Activated T-helper 1 cell treated with anti-CD3 and anti-CD28 coated beads, Interleukin-12 subunit alpha, Interleukin-12 subunit beta, Interleukin-2, Interleukin-4 antibody, amounts not matched to agents 30 ng/mL and 10 ng/mL and 1 ng/mL, durations not matched to agents 14 hours and 24 hours and 36 hours (primary cell): ENCODE measurements at regions not wholly inside any gene's neighbourhood (a gene's known extent, or its start where the extent isn't known, plus 50 kb on each side); places are given as distances from the start of the nearest gene placed in this dataset.
A peak's percentile ranks its signal among the peaks of the same experiment; 100 is the strongest.

Experiments used
- DNase-seq: peaks from one replicate; pipeline ENCODE4 v3.0.0; 2021; ENCODE audit warnings: low spot score
- H3K27ac Mint-ChIP-seq: one replicate; pipeline ENCODE4 v1.8.0; 2021; ENCODE audit warnings: mild to moderate bottlenecking, mixed read lengths
- H3K27me3 Mint-ChIP-seq: one replicate; pipeline ENCODE4 v1.8.0; 2022; ENCODE audit warnings: mild to moderate bottlenecking, moderate library complexity, mixed read lengths; ENCODE audit not compliant: insufficient read depth
- H3K36me3 Mint-ChIP-seq: one replicate; pipeline ENCODE4 v1.8.0; 2021; ENCODE audit warnings: low read depth, mixed read lengths
- H3K4me1 Mint-ChIP-seq: one replicate; pipeline ENCODE4 v1.8.0; 2021; ENCODE audit warnings: low read depth, mixed read lengths
- H3K4me3 Mint-ChIP-seq: one replicate; pipeline ENCODE4 v1.8.0; 2021; ENCODE audit warnings: mild to moderate bottlenecking, moderate library complexity, mixed read lengths
- H3K9me3 Mint-ChIP-seq: one replicate; pipeline ENCODE4 v1.8.0; 2021; ENCODE audit warnings: mixed read lengths
- intact Hi-C: fragments of 100-400 bp; cut with micrococcal nuclease; formaldehyde crosslinking; loops from one replicate; pipeline ENCODE4 v1.15.1; 2024

DNA sequence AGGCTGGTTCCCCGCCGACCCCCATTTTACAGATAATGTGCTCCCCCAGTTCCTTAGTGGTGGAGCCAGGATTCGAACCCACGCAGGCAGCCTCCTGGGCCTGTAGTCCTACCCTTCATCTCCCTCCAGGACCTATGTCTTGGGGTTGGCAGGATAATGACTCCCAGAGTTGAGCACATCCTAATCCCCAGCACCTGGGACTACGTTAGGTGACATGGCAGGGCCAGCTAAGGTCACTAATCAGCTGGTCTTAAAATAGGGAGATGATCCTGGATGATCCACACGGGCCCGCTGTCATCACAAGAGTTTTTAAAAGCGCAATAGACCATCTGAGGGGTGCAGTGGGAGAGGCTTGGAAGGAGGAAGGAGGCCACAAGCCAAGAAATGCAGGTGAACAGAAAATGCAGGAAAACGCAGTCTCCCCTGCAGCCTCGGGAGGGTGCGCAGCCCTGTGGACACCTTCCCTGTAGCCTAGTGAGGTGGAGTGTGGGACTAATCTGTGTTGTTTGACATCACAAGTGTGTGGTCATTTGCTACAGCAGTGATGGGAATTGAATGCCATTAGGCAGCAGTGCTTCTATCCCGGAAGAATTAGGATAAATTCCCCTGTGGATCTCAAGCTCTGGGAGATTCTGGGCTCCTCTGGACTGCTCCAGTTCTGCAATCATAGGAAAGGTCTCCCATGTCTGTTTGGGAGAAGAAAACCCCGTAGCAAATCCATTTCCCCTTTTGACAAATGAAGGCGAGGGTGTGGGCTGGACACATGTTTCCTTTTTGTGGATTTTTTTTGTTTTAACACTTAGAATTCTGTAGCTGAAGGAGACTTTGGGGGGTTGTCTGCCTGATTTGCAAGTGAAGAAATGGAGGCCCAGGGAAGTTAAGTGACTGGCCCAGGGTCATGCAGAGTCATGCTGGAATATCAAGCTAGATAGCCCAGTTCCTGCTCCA is 297.7 kb downstream of the SEC14L1 start:
- Mint-ChIP-seq H3K36me3 (peaks cover 12% of the 10 kb centered on the region), H3K27ac (peak overlapping the region; percentile 90), H3K9me3 (no peaks in the 10 kb centered on the region), H3K4me3 (peak overlapping the region; percentile 71), H3K27me3 (no peaks in the 10 kb centered on the region), H3K4me1 (peaks cover 89% of the 10 kb centered on the region)
- DNase-seq = no peak
- intact Hi-C loops = no loop called here

DNA sequence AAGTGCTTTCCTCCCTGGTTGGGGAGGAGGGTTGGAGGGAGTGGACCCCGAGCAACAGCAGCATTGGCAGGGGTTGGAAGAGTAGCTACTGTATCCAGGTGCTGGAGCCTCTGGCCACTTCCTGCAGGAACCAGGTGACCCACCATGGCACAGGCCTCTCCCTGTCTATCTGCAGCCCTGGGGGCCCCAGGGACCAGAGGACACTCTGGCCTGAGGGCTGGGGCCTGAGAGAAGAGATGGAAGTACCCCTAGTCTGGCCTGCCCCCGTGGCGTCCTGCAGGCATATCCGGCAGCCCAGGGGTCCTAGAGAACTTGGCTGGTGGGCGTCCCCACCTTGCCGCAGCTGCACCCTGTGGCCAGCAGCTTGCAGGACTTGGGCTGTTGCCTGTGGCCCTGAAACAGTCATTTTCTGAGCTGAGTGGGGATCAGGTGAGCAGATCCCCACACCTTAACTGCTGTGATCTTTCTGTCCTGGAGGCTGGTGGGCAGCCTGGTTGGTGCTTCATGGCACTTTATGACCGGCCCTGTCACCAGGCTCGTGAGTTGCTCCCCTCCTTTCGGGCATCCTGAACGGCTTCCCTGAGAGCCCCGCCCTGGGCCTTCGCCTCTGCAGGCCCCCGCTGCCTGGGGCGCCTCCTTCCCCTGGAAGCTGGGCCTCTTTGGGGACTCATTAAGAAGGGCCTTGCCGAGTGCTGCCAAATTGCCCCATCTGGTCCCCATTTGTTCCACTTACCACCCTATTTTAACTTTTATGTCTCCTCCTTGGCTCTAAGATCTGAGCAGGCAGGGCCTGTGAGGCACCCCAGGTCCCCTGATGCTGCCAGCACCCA is 298.6 kb downstream of the SEC14L1 start:
- Mint-ChIP-seq H3K27me3 (no peaks in the 10 kb centered on the region), H3K9me3 (no peaks in the 10 kb centered on the region), H3K36me3 (peaks cover 12% of the 10 kb centered on the region), H3K27ac (peak overlapping the region; percentile 90), H3K4me1 (peaks cover 90% of the 10 kb centered on the region), H3K4me3 (peak overlapping the region; percentile 71)
- intact Hi-C loops = loop anchor here (2.0 to 5.0 kb wide), 4 partner anchors 35 to 693 kb away; partner anchors contain the start of gene TMC8
- DNase-seq = no peak

DNA sequence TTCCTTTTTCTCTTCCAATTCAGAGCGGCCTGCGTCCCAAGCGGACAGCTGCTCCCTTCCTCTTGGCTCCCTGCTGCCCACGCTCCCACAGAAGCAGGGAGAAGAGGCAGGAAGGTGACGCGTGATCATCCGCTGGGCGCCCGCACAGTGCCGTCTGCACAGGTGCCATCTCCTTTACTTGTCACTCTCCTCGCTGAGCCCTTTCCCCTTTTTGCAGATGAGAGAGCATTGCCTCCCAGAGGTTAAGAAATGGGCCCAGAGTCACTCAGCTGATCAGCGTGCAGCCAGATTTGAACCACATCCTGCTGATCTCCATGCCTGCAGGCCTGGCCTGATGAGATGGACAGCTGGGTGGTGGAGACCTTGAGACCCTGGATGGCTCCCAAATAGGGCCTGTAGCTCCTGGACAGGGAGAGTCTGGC is 299.8 kb downstream of the SEC14L1 start:
- H3K36me3 Mint-ChIP-seq = peaks cover 4% of the 10 kb centered on the region
- intact Hi-C loops = loop anchor here (2.0 to 5.0 kb wide), 4 partner anchors 36 to 692 kb away; partner anchors contain the start of gene TMC8
- H3K9me3 Mint-ChIP-seq = no peaks in the 10 kb centered on the region
- H3K27ac Mint-ChIP-seq = peak overlapping the region; percentile 100
- no peaks in the 10 kb centered on the region for H3K27me3 Mint-ChIP-seq
- H3K4me1 Mint-ChIP-seq = peaks cover 91% of the 10 kb centered on the region
- DNase-seq = no peak
- H3K4me3 Mint-ChIP-seq = peak overlapping the region; percentile 85

DNA sequence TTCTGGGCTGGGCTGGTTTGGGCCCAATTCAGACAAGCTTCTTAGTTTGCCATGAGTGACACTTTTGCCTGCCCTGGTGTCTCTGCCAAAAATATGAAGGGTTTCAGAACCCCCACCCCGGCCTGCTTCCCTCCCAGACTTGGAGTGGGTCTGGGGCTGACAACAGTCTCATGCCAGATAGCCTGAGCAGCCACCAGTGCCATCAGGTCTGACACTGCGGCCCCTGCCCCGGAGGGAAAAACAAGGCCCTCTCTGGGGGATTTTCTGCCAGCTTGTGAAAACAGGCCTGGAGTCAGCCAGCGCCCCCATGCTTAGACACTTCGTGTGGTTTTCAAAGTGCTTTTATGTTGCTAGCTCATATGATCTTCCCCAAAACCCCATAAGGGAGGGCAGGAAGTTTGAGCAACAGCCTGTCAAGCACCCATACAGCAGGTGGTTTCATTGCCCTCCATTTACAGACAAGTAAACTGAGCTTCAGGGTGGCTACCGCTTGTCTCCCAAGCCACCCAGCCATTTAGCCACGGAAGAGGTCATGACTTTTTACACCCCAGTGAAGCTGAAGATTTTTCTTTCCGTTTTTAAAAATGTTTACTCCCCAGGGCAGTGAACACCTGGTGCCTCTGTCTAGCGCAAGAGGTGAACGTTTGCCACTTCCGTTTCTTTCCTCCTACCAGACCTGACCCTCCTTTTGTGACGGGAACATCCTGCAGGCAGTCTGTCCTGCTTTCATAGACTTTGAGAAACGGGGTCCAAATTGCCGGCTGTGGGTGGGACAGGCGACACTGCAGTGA is 300.6 kb downstream of the SEC14L1 start:
- intact Hi-C loops = loop anchor here (1.0 to 5.0 kb wide), 6 partner anchors 9 to 691 kb away; partner anchors contain the start of gene TMC8
- Mint-ChIP-seq H3K4me3 (peak overlapping the region; percentile 85), H3K27ac (peak overlapping the region; percentile 100), H3K4me1 (peaks cover 93% of the 10 kb centered on the region), H3K27me3 (no peaks in the 10 kb centered on the region), H3K9me3 (no peaks in the 10 kb centered on the region), H3K36me3 (peaks cover 4% of the 10 kb centered on the region)
- peak; percentile 69 for DNase-seq

GRCh38 chr17:77441940-77442339 is 301.2 kb downstream of the SEC14L1 start:
- no peaks in the 10 kb centered on the region for H3K9me3 Mint-ChIP-seq
- peaks cover 94% of the 10 kb centered on the region for H3K4me1 Mint-ChIP-seq
- peak overlapping the region; percentile 100 for H3K27ac Mint-ChIP-seq
- H3K36me3 Mint-ChIP-seq = peaks cover 2% of the 10 kb centered on the region
- H3K27me3 Mint-ChIP-seq = no peaks in the 10 kb centered on the region
- H3K4me3 Mint-ChIP-seq = peak overlapping the region; percentile 85
- intact Hi-C loops = loop anchor here (1.0 to 5.0 kb wide), 6 partner anchors 8 to 690 kb away; partner anchors contain the start of gene TMC8
- no peak for DNase-seq

GRCh38 chr17:77442976-77443747 is 302.4 kb downstream of the SEC14L1 start:
- Mint-ChIP-seq H3K27ac (peak overlapping the region; percentile 97), H3K4me3 (peak overlapping the region; percentile 79), H3K9me3 (no peaks in the 10 kb centered on the region), H3K27me3 (no peaks in the 10 kb centered on the region), H3K4me1 (peaks cover 90% of the 10 kb centered on the region), H3K36me3 (peaks cover 2% of the 10 kb centered on the region)
- no peak for DNase-seq
- intact Hi-C loops = loop anchor here (5.0 kb wide), 2 partner anchors 446 to 689 kb away; partner anchors contain the start of gene TMC8

DNA sequence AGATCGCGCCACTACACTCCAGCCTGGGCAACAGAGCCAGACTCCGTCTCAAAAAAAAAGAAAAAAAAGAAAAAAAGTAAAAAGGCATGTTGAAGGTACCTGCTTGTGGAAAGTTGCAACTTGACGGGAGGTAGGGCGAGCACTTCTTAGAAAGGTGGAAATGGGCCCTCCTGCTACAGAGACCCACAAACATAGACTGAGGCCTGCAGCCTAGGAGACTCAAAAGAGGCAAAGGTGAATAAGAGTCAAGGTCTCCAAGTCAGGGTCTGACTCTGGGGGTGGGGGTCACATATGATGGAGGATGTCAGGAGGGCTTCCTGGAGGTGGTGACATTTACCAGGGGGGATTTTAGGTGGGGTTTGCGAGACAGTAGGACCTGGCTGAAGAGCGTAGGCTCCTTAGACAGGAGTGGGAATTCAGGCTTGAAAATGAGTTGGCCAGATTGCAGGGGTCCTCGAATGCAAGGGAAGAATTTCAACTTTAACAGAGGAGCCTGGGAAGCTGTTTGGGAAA is 303.0 kb downstream of the SEC14L1 start:
- peaks cover 84% of the 10 kb centered on the region for H3K4me1 Mint-ChIP-seq
- DNase-seq = no peak
- H3K27me3 Mint-ChIP-seq = no peaks in the 10 kb centered on the region
- H3K4me3 Mint-ChIP-seq = peak overlapping the region; percentile 79
- intact Hi-C loops = loop anchor here (2.0 to 5.0 kb wide), 3 partner anchors 17 to 688 kb away; partner anchors contain the start of gene TMC8
- peaks cover 4% of the 10 kb centered on the region for H3K36me3 Mint-ChIP-seq
- no peaks in the 10 kb centered on the region for H3K9me3 Mint-ChIP-seq
- peak overlapping the region; percentile 97 for H3K27ac Mint-ChIP-seq

DNA sequence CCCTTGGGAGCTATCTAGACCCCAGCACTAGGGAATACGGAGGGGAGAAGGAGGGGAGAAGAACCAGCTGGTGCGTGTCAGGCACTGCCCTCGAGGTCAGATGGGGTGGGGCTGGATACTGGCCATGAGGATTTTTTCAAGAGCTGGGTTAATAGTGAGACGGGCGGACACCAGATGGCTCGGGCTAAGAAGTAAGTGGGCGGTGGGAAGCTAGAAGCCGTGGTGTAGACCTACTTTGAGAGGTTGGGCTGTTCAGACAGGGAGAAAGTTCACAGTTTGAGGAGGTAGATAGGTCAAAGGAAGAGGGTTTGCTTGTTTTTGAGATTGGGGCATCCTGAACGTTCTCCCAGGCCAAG is 303.8 kb downstream of the SEC14L1 start:
- DNase-seq = no peak
- peaks cover 84% of the 10 kb centered on the region for H3K4me1 Mint-ChIP-seq

DNA sequence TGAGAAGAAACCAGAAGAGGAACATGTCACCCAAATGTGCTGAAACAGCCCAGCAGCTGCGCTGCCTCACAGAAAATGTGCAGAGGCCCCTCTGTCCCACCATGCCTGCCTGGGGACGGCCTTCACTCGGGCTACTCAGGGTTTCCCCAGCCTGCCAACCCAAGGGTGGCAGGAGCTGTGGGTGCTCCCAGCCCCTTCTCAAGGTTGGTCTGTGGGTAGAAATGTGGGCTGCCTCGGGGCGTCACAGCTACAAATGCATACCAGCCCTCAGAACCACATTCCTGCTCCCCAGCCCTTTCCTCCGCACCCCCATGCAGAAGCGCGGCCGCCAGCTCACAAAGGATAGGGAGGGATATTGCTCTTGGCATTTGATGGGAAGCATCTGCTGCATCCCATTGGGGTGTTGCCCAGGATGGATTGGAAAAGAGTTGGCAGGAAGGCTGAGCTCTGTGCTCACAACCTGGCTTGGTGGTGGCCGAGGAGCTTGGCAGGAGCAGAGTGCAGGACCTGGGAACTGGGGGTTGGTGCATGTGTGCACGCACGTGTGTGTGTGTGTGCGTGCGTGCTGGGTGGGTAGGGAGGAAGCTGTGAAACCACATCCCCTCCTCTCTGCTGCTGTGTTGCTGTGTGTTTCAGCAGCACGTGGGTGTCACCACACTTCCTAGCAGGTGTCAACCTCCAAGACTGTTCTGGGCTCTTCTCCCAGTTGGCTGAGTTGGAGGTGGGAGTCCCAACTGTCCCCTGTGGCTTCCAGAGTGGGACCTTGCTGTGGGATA is 304.4 kb downstream of the SEC14L1 start:
- H3K36me3 Mint-ChIP-seq = peaks cover 7% of the 10 kb centered on the region
- intact Hi-C loops = loop anchor here (2.0 to 5.0 kb wide), 3 partner anchors 16 to 687 kb away; partner anchors contain the start of gene TMC8
- peak overlapping the region; percentile 97 for H3K27ac Mint-ChIP-seq
- peaks cover 85% of the 10 kb centered on the region for H3K4me1 Mint-ChIP-seq
- H3K27me3 Mint-ChIP-seq = no peaks in the 10 kb centered on the region
- peak; percentile 80 for DNase-seq
- no peaks in the 10 kb centered on the region for H3K9me3 Mint-ChIP-seq
- peak overlapping the region; percentile 79 for H3K4me3 Mint-ChIP-seq

More for the DNA sequence above, 303.8 kb downstream of the SEC14L1 start:
- Mint-ChIP-seq H3K4me3 (peak overlapping the region; percentile 79), H3K9me3 (no peaks in the 10 kb centered on the region), H3K27me3 (no peaks in the 10 kb centered on the region), H3K36me3 (peaks cover 7% of the 10 kb centered on the region), H3K27ac (peak overlapping the region; percentile 97)
- intact Hi-C loops = loop anchor here (2.0 to 5.0 kb wide), 3 partner anchors 16 to 688 kb away; partner anchors contain the start of gene TMC8

- intact Hi-C loops = loop anchor here (1.0 to 2.0 kb wide), 2 partner anchors 15 to 26 kb away; no protein-coding TSS in a partner anchor
- no peaks in the 10 kb centered on the region for H3K27me3 Mint-ChIP-seq
- peak overlapping the region; percentile 79 for H3K4me3 Mint-ChIP-seq
- H3K36me3 Mint-ChIP-seq = peaks cover 7% of the 10 kb centered on the region
- H3K4me1 Mint-ChIP-seq = peaks cover 85% of the 10 kb centered on the region
- H3K9me3 Mint-ChIP-seq = no peaks in the 10 kb centered on the region
- peak; percentile 62 for DNase-seq
- peak overlapping the region; percentile 97 for H3K27ac Mint-ChIP-seq
Observed at GRCh38 chr17:77445760-77446532, 305.2 kb downstream of the SEC14L1 start.
